NCI-H226 (cell line): ENCODE measurements at regions not wholly inside any gene's neighbourhood (a gene's known extent, or its start where the extent isn't known, plus 50 kb on each side); places are given as distances from the start of the nearest gene placed in this dataset.
"Not testable (repeated sequence)": the region's sequence is repeated elsewhere in the genome, so short reads cannot be mapped to it uniquely, and the experiment has no call there.

ENCODE experiments used
- DNase-seq: peaks from one replicate; pipeline ENCODE4 v3.0.0-alpha.2; 2015

- no peak for DNase-seq
Measured at GRCh38 chr7:85708221-85708620, 521.4 kb upstream of the SEMA3D start.

GRCh38 chr7:85705076-85705475, 518.2 kb upstream of the SEMA3D start:
- no peak for DNase-seq

DNA sequence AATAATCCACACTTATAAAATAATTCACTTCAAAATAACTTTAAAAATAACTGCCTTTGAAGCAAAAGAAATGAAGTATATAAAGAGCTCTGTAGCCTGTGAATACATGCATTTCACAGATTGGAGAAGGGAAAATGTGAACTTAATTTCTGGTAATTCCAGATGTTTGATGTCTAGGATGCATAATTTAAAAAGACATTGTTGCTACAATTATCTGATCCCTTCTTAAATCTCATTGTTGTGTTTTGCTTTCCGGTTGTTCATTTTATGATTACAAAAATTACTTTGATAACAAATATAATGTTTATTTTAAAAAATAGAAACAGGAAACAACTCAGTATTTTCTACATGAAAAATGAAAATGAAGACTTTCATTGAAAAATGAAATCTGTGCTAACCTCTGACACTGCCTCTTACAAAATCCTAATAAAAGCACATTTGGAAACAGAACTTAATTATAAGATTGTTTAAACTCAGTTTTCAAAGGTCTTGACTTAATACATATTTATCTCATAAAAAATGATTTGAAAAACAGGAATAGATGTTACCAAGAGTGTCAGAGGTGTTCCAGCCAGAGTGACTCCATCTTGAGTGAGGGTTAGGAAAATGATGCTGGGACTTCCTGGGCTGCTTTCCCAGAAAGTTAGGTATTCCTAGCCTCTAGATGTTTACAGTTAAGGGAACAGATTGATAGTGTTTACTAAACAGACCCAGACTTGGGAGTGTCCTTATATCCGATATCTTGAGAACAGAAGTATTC, 516.6 kb upstream of the SEMA3D start:
- DNase-seq: no peak

DNA sequence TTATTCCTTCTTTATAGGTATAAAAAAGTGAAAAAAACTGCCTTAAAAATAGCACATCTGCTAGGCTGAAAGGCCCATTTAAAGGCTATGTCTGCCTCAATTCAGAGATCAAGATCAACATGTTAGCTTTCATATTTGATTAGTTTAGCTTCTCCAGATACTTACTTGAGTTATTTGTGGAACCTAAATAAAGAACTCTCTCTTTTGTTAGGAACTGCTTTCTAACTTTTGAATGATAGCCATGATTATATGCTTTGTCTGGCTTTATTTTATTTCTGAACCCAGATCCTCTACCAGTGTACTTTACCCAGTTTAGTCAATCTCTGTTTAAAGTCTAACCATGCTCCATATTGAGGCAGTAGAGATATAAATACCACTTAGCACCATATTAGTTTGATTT, 515.5 kb upstream of the SEMA3D start:
- no peak for DNase-seq

- DNase-seq: no peak
Measured at GRCh38 chr7:85699482-85699881, 512.6 kb upstream of the SEMA3D start.

DNA sequence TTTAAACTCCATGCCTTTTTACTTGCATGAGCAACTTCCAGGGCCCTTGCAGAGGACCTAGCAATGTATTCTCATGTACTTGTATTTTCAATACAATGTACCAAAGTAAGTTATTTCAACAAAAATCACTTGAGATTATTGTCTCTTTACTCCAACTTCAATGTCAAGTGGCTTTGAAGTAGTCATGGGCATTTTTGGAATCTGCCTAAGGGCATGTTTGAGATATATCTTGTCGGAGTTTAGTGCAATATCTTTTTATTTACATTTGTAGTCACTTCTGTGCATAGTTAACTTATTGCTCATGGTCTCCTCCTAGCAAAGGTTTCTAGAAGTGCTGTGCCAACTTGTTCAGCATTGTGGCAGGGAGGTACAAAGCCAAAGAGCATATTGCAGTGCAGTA, 508.7 kb upstream of the SEMA3D start:
- DNase-seq: peak; percentile 85

- no peak for DNase-seq
Measured at GRCh38 chr7:85695041-85695440, 508.2 kb upstream of the SEMA3D start.

GRCh38 chr7:85693326-85693725, 506.5 kb upstream of the SEMA3D start:
- no peak for DNase-seq

- no peak for DNase-seq
Measured at GRCh38 chr7:85688712-85689111, 501.9 kb upstream of the SEMA3D start.

GRCh38 chr7:85686401-85687181, 499.7 kb upstream of the SEMA3D start:
- DNase-seq: no peak

GRCh38 chr7:85685901-85686300, 499.0 kb upstream of the SEMA3D start:
- peak; percentile 54 for DNase-seq

DNA sequence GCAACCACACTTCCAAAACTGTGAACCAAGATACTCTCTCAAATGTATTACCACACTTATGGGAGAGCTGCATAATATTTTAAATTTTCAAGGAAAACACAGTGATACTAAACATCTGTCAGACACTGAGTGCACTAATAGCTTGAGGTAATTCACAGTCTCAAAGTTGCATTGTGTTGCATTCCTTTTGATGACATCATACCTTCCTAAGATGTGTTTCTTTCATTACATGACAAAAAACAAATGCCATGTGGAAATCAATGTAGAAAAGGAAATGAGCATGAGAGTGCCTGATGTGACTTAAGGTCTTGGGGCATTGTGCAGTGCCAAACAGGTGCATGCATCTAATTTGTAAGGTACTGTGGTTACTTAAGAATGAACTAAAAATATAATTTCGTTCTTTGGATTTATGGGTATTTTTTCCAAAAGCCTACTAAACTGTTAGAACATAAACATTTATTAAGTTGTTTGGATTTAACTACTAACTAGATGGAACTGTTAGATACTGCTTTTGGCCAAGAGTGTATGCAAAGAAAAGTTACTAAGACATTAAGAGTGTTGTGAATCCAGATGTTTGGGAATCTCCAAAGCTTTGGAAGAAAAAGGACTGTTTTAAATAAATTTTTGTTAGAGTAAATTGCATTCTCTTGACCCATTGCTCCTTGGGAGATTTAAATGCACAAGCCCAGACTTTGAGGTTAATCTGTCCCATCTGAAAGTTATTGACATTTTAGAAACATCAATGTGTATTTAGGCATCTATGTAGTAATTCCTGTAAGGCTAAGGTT, 496.2 kb upstream of the SEMA3D start:
- DNase-seq: peak; percentile 35

DNA sequence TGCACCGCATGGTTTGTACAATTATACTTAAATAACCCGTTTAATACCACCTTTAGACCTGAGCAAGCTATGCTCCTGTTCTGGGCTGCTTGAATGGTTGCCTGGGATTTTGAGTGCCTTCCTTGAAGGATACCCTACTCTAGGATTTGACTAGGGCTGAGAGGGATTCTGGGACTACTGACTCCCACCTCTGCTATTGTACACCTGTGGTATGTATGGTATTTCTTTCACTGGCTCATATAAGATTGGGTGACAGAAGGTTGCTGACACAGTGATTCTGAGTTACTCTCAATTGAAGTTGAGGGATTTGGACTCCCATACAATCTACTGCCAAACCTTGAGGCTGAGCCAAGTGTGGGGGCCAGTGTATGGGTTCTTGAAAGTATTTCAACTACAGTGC, 494.4 kb upstream of the SEMA3D start:
- no peak for DNase-seq

- not testable (repeated sequence) for DNase-seq
Measured at GRCh38 chr7:85675093-85675492, 488.2 kb upstream of the SEMA3D start.

GRCh38 chr7:85673876-85674275, 487.0 kb upstream of the SEMA3D start:
- peak; percentile 39 for DNase-seq

DNA sequence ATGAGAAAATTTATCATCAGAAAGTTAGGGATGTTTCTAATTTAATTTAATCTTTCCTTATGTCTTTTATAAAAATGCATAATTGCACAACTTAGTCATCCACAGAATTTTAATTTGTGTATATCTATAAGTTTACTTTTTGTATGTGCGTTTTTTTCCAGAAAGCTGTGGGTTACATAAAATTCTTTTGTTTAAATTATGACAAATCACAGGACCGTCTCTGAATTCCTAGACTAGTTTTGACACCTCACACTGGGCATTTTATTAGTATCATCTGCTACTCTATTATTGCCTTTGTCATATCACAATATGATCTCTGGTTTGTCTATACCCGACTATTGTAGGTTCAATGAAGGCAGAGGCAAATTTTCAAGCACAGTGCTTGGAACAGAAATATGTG, 482.4 kb upstream of the SEMA3D start:
- DNase-seq: no peak

DNA sequence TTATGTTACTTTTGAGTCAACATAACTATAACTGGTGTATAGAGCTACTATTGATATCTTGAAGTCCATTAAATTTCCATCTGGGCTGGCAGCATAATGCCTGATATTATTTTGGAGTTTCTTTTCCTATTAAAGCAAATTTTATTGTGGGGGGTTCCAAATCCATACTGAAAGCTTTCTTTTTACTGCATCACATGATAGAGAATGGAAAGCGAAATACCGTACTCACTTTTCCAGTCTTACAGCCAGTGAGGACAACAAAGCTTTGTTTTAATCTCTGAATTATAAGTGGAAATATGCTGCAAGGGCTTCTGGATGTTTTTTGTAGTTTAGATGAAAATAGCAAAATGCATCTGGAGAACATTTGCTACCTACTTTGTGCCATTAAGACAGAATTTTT, 477.5 kb upstream of the SEMA3D start:
- DNase-seq: no peak

DNA sequence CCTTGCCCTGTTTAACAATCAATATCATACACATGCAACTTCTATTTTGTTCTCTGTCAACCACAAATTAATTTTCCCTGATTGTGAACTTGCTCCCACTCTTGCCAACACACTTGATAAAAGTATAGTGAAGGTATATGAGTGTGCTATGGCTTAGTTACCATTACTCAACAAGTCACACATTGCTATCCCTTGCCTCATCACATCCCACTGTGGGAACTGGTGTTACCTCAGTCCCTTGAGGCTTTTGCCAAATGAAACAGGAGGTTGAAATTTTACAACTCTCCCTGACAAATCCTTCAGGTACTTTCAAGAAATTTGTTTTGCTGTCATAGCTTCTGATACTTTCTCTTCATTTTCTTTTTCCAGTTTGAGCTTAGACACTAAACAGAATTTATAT, 472.5 kb upstream of the SEMA3D start:
- DNase-seq: peak; percentile 45

- no peak for DNase-seq
Measured at GRCh38 chr7:85655252-85655651, 468.4 kb upstream of the SEMA3D start.

DNA sequence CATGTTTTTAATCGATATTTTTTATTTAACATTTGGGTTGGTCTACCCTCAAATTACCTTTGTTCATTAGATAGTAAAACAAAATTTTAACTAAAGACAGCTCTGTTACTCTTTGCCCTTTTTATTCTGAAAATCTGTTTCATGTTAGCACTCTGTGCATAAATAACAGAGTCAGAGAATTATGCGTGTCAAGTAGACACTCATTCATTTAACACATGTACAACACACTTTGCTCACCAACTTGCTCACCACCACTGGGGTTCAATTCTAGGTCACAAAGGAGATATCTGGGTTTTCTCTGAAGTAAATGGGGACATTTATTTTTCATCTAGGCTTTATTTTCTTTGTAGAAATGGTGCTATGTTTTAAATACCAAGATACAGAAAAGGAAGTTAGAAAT, 457.4 kb upstream of the SEMA3D start:
- no peak for DNase-seq

DNA sequence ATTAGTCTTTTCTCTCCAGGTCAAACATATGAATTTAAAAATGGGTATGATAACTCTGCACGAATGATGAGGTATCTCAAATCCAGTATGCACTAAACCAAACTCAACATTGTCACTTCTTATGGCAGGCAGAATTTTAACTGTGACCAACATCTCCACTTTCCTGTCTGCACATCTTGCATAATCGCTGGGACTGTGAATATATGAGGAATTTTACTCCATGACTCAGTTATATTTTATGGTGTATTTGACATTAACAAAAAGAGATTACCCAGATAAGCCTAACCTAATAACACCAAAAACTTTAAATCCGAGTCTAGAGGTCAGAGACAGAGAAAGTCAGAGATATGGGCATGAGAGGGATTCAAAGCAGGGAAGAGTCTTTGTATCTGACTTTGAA, 454.5 kb upstream of the SEMA3D start:
- no peak for DNase-seq

- no peak for DNase-seq
Measured at GRCh38 chr7:85638394-85638793, 451.5 kb upstream of the SEMA3D start.

GRCh38 chr7:85634951-85635350, 448.1 kb upstream of the SEMA3D start:
- no peak for DNase-seq
